Stimulated activated naive CD8-positive, alpha-beta T cell treated with anti-CD3 and anti-CD28 coated beads, Interleukin-15, Interleukin-2, amounts not matched to agents 100 ng/mL and 50 ng/mL, for 24 hours (primary cell): ENCODE measurements at regions not wholly inside any gene's neighbourhood (a gene's known extent, or its start where the extent isn't known, plus 50 kb on each side); places are given as distances from the start of the nearest gene placed in this dataset.

ENCODE experiments used
- H3K27ac Mint-ChIP-seq: one replicate; pipeline ENCODE4 v1.8.0; 2021; ENCODE audit warnings: mild to moderate bottlenecking, mixed read lengths
- H3K27me3 Mint-ChIP-seq: one replicate; pipeline ENCODE4 v1.8.0; 2021; ENCODE audit warnings: mixed read lengths
- H3K36me3 Mint-ChIP-seq: one replicate; pipeline ENCODE4 v1.8.0; 2021; ENCODE audit warnings: low read depth, mixed read lengths
- H3K4me1 Mint-ChIP-seq: one replicate; pipeline ENCODE4 v1.8.0; 2021; ENCODE audit warnings: low read depth, mixed read lengths
- H3K4me3 Mint-ChIP-seq: one replicate; pipeline ENCODE4 v1.8.0; 2021; ENCODE audit warnings: mild to moderate bottlenecking, mixed read lengths
- H3K9me3 Mint-ChIP-seq: one replicate; pipeline ENCODE4 v1.8.0; 2021; ENCODE audit warnings: mixed read lengths

DNA sequence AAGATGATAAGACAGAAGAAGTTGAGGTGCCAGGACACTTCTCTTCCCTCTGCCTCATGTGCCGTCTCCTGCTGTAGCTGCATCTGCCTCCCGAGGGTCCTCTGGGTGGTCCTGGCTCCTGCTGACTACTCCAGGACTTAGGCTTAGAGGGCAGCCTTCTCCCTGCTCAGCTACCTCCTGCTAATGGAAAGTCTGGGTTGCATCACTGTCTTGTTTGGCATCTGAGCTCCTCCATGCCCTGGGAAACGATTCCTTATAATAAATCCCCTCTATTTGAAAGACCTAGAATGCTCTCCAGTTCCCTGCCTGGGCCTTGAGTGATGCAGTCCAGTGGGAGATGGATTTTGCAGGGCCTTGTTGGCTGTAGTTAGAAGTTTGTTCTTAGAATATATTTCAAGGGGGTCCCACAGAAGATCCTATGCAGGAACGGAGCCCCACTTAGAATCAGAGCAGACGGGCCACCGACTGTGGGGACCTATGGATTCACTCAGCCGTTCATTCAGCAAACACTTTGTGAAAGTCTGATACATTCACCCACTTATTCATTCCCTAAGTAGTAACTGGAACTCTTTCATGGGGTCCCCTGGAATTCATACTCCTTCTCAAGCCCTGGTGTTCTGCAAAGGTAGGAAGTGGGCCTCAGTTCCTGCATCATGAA, 269.8 kb upstream of the HDAC4 start:
- no peaks in the 10 kb centered on the region for H3K27me3 Mint-ChIP-seq
- H3K4me3 Mint-ChIP-seq = no peak overlapping the region
- H3K4me1 Mint-ChIP-seq = no peaks in the 10 kb centered on the region
- H3K9me3 Mint-ChIP-seq = no peaks in the 10 kb centered on the region
- H3K36me3 Mint-ChIP-seq = no peaks in the 10 kb centered on the region
- H3K27ac Mint-ChIP-seq = no peak overlapping the region

DNA sequence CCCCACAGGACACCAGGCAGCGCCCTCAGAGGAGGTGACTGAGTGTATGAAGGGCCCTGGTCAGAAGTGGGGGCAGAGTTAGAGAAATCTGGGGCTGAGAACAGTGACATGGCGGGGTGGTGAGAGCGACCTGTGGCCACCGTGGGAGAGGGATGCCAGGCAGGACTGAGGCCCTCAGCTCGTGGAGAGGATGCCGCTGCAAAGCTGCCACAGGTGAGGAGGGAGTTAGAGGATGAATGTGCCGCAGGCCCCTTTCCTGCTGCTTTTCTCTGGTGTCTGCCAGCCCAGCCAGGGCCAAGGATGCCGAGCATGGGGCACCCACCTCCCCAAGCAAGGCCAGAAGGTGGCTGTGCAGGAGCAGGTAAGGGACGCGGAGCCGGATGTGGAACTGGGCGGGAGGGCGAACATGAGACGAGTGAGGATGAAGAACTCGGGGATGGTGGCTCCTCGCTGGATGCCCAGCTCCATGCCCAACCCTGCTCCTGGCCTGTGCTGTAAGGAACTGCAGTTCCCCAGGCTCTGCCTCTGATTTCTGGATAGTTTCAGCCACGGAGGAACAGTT, 269.2 kb upstream of the HDAC4 start:
- Mint-ChIP-seq H3K4me3 (no peak overlapping the region), H3K27ac (no peak overlapping the region), H3K4me1 (no peaks in the 10 kb centered on the region), H3K36me3 (no peaks in the 10 kb centered on the region), H3K27me3 (no peaks in the 10 kb centered on the region), H3K9me3 (no peaks in the 10 kb centered on the region)

DNA sequence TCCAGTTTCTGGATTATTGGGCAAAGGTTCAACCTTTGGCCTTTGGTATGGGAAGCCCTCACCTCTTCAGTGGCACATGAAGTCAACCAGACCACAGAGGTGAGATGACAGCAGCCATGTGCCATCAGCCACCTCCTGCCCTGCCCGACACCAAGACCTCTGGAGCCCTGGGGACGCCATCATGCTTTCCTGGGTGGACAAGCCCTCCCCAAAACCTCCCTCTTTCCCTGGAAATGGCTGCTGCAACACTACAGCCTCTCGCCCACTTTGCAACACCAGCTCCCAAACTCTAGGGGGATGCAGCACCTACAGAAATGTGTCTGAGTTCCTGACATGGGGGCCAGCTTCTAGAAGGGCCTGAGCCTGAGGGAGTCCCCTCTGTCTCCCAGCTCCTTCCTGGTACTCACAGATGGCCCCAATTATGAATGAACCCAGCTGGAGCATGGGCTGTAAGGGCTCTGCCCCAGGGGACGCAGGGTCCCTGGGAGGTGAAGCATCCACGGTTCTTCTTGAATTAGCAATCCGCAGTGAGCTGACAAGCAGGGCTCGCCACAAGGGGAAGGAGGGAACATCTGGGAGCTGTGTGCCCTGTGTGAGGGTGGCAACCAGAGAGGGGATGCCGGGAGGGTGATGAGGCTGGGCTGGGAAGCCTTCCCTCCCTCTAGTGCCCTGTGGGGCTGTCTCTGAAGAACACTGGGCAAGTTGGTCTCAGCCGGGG, 268.5 kb upstream of the HDAC4 start:
- Mint-ChIP-seq H3K27ac (no peak overlapping the region), H3K36me3 (no peaks in the 10 kb centered on the region), H3K4me3 (no peak overlapping the region), H3K4me1 (no peaks in the 10 kb centered on the region), H3K27me3 (no peaks in the 10 kb centered on the region), H3K9me3 (no peaks in the 10 kb centered on the region)

DNA sequence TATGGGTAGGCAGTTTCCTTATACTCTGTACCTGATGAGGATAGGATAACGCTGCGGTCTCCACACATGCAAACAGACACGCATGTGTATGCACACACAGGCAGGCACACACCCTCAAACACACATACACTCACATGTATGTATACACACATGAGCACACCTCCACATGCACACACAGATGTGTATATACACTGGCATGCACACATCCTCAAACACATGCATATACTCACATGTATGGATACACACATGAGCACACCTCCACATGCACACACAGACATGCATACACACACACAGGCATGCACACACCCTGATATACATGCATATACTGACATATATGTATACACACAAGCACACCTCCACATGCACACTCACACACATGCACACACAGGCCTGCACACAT, 267.8 kb upstream of the HDAC4 start:
- no peaks in the 10 kb centered on the region for H3K36me3 Mint-ChIP-seq
- peaks cover under 1% of the 10 kb centered on the region for H3K27me3 Mint-ChIP-seq
- no peaks in the 10 kb centered on the region for H3K4me1 Mint-ChIP-seq
- H3K4me3 Mint-ChIP-seq = no peak overlapping the region
- H3K9me3 Mint-ChIP-seq = no peaks in the 10 kb centered on the region
- H3K27ac Mint-ChIP-seq = no peak overlapping the region

DNA sequence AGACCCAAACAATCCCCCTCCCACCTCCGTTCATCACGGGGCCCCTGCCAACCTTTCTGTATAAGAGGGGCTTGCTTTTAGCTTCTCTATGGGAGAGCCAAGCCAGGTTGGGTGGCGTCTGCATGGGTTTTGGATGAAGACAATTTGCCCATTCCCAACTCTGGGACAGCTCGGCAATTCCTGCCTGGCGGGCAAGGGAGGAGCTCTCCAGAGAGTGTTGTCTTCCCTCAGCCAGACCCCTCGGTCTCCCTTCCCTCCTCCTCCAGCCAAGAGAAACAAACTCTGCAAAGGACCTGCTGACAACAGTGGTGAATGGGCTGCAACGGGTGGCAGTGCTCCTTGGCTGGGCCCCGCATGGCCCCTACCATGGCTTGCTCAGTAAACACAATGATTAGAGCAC, 267.2 kb upstream of the HDAC4 start:
- Mint-ChIP-seq H3K4me3 (no peak overlapping the region), H3K4me1 (no peaks in the 10 kb centered on the region), H3K27me3 (peaks cover 6% of the 10 kb centered on the region), H3K27ac (no peak overlapping the region), H3K9me3 (no peaks in the 10 kb centered on the region), H3K36me3 (no peaks in the 10 kb centered on the region)

- Mint-ChIP-seq H3K4me1 (no peaks in the 10 kb centered on the region), H3K27me3 (peaks cover 10% of the 10 kb centered on the region), H3K27ac (no peak overlapping the region), H3K4me3 (no peak overlapping the region), H3K36me3 (no peaks in the 10 kb centered on the region), H3K9me3 (no peaks in the 10 kb centered on the region)
Observed at GRCh38 chr2:239667431-239667985, 266.7 kb upstream of the HDAC4 start.

GRCh38 chr2:239666855-239667376, 266.1 kb upstream of the HDAC4 start:
- H3K27me3 Mint-ChIP-seq = peaks cover 16% of the 10 kb centered on the region
- H3K36me3 Mint-ChIP-seq = no peaks in the 10 kb centered on the region
- H3K4me3 Mint-ChIP-seq = no peak overlapping the region
- H3K27ac Mint-ChIP-seq = no peak overlapping the region
- H3K4me1 Mint-ChIP-seq = no peaks in the 10 kb centered on the region
- H3K9me3 Mint-ChIP-seq = no peaks in the 10 kb centered on the region

GRCh38 chr2:239666053-239666854, 265.4 kb upstream of the HDAC4 start:
- H3K27ac Mint-ChIP-seq = no peak overlapping the region

GRCh38 chr2:239664216-239664810, 263.5 kb upstream of the HDAC4 start:
- no peak overlapping the region for H3K27ac Mint-ChIP-seq
- H3K4me3 Mint-ChIP-seq = no peak overlapping the region
- H3K27me3 Mint-ChIP-seq = peaks cover 24% of the 10 kb centered on the region
- no peaks in the 10 kb centered on the region for H3K9me3 Mint-ChIP-seq
- no peaks in the 10 kb centered on the region for H3K36me3 Mint-ChIP-seq
- no peaks in the 10 kb centered on the region for H3K4me1 Mint-ChIP-seq

More at GRCh38 chr2:239666053-239666854, 265.4 kb upstream of the HDAC4 start:
- Mint-ChIP-seq H3K9me3 (no peaks in the 10 kb centered on the region), H3K4me1 (no peaks in the 10 kb centered on the region), H3K4me3 (no peak overlapping the region), H3K36me3 (no peaks in the 10 kb centered on the region), H3K27me3 (peaks cover 22% of the 10 kb centered on the region)

- Mint-ChIP-seq H3K36me3 (no peaks in the 10 kb centered on the region), H3K4me1 (no peaks in the 10 kb centered on the region), H3K27ac (no peak overlapping the region), H3K4me3 (no peak overlapping the region), H3K9me3 (no peaks in the 10 kb centered on the region), H3K27me3 (peaks cover 24% of the 10 kb centered on the region)
Observed at GRCh38 chr2:239663364-239663924, 262.6 kb upstream of the HDAC4 start.

DNA sequence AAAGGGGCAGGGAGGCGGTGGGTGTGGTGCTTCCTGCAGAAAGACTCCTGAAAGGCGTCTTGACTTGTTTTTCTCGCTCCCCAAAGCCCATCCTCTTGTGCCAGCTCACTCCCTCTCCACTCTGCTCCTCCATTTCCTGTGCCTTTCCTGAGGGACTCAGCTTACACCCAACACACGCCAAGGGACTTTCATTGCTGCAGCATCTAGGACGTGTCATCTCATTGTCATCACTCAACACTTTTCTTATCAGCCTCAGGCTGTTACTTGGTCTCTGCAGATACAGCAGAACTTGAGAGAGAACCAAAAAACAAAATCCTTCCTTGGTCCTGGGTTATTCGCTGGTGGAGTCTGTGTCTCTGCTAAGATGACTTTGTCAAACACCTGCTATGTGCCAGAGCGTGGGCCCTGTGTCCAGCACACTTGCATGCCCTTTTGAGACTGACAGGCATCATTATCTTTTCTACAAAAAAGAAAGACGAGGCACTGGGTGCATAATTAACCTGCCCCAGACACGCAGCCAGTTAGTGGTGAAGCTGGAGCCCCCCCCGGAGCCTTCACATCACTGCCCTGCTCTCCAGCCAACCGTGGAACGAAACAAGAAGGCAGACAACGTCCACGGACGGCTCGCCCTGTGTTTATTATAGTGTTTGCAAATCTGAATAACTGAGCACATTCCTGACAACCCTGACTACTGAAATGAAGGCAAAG, 261.7 kb upstream of the HDAC4 start:
- Mint-ChIP-seq H3K9me3 (no peaks in the 10 kb centered on the region), H3K36me3 (no peaks in the 10 kb centered on the region), H3K27me3 (peaks cover 24% of the 10 kb centered on the region), H3K4me3 (no peak overlapping the region), H3K4me1 (no peaks in the 10 kb centered on the region), H3K27ac (no peak overlapping the region)

- H3K27me3 Mint-ChIP-seq = peaks cover 28% of the 10 kb centered on the region
- no peak overlapping the region for H3K4me3 Mint-ChIP-seq
- no peaks in the 10 kb centered on the region for H3K9me3 Mint-ChIP-seq
- no peaks in the 10 kb centered on the region for H3K4me1 Mint-ChIP-seq
- no peak overlapping the region for H3K27ac Mint-ChIP-seq
- H3K36me3 Mint-ChIP-seq = no peaks in the 10 kb centered on the region
Observed at GRCh38 chr2:239661334-239662312, 260.8 kb upstream of the HDAC4 start.
